ENCODE measurements at regions not wholly inside any gene's neighbourhood (a gene's known extent, or its start where the extent isn't known, plus 50 kb on each side); places are given as distances from the start of the nearest gene placed in this dataset.

- Mint-ChIP-seq H3K36me3 (ENCODE audit: low read depth) (no peaks in the 10 kb centered on the region), H3K9me3 (peaks cover 2% of the 10 kb centered on the region), H3K27ac (no peak overlapping the region), H3K27me3 (no peaks in the 10 kb centered on the region), H3K4me1 (no peaks in the 10 kb centered on the region), H3K4me3 (no peak overlapping the region)
- ChIA-PET POLR2A (no interaction called here), CTCF (no interaction called here)
- intact Hi-C loops (cut with micrococcal nuclease) = no loop called here
- no peak for ATAC-seq (ENCODE audit: low read depth)
- DNase-seq = no peak
- TF ChIP-seq CTCF (IDR thresholded peaks at IDR 0.05) = no peak
Observed at GRCh38 chr7:84379446-84379845, 184.9 kb upstream of the SEMA3A start.

GRCh38 chr7:84372712-84373111 lies 178.1 kb upstream of the SEMA3A start:
- no peak for DNase-seq
- Mint-ChIP-seq H3K27me3 (no peaks in the 10 kb centered on the region), H3K36me3 (ENCODE audit: low read depth) (no peaks in the 10 kb centered on the region), H3K27ac (no peak overlapping the region), H3K4me1 (no peaks in the 10 kb centered on the region), H3K9me3 (peaks cover 4% of the 10 kb centered on the region), H3K4me3 (no peak overlapping the region)
- intact Hi-C loops (cut with micrococcal nuclease) = no loop called here
- ChIA-PET CTCF (interaction anchor here (0.9 kb wide), 1 partner anchor 11 kb away, joined by 4 read pairs; no protein-coding TSS in a partner anchor), POLR2A (no interaction called here)
- no peak for TF ChIP-seq CTCF (IDR thresholded peaks at IDR 0.05)
- ATAC-seq (ENCODE audit: low read depth) = no peak

GRCh38 chr7:84372155-84372621 lies 177.6 kb upstream of the SEMA3A start:
- Mint-ChIP-seq H3K27ac (no peak overlapping the region), H3K27me3 (no peaks in the 10 kb centered on the region), H3K4me3 (no peak overlapping the region), H3K9me3 (peaks cover 4% of the 10 kb centered on the region), H3K4me1 (no peaks in the 10 kb centered on the region), H3K36me3 (ENCODE audit: low read depth) (no peaks in the 10 kb centered on the region)
- ATAC-seq (ENCODE audit: low read depth) (no peak), DNase-seq (no peak)
- intact Hi-C loops (cut with micrococcal nuclease) = no loop called here
- TF ChIP-seq CTCF (IDR thresholded peaks at IDR 0.05) = no peak
- POLR2A ChIA-PET = no interaction called here
- CTCF ChIA-PET = interaction anchor here (0.9 kb wide), 1 partner anchor 11 kb away, joined by 4 read pairs; no protein-coding TSS in a partner anchor

- POLR2A ChIA-PET = no interaction called here
- CTCF ChIA-PET = no interaction called here
- H3K36me3 Mint-ChIP-seq (ENCODE audit: low read depth) = no peaks in the 10 kb centered on the region
- TF ChIP-seq CTCF (IDR thresholded peaks at IDR 0.05) = no peak
- H3K9me3 Mint-ChIP-seq = peaks cover 4% of the 10 kb centered on the region
- H3K4me3 Mint-ChIP-seq = no peak overlapping the region
- H3K27me3 Mint-ChIP-seq = no peaks in the 10 kb centered on the region
- no peak overlapping the region for H3K27ac Mint-ChIP-seq
- intact Hi-C loops (cut with micrococcal nuclease) = no loop called here
- ATAC-seq (ENCODE audit: low read depth) = no peak
- H3K4me1 Mint-ChIP-seq = no peaks in the 10 kb centered on the region
- DNase-seq = no peak
Observed at GRCh38 chr7:84370114-84370513, 175.5 kb upstream of the SEMA3A start.

GRCh38 chr7:84368122-84368521 lies 173.5 kb upstream of the SEMA3A start:
- no peaks in the 10 kb centered on the region for H3K4me1 Mint-ChIP-seq
- ChIA-PET CTCF (no interaction called here), POLR2A (no interaction called here)
- H3K36me3 Mint-ChIP-seq (ENCODE audit: low read depth) = no peaks in the 10 kb centered on the region
- no peaks in the 10 kb centered on the region for H3K27me3 Mint-ChIP-seq
- peaks cover 2% of the 10 kb centered on the region for H3K9me3 Mint-ChIP-seq
- TF ChIP-seq CTCF (IDR thresholded peaks at IDR 0.05) = no peak
- no peak for ATAC-seq (ENCODE audit: low read depth)
- no peak overlapping the region for H3K27ac Mint-ChIP-seq
- intact Hi-C loops (cut with micrococcal nuclease) = no loop called here
- no peak overlapping the region for H3K4me3 Mint-ChIP-seq
- DNase-seq = no peak
